Neural cell (in vitro differentiated cells): ENCODE measurements at regions not wholly inside any gene's neighbourhood (a gene's known extent, or its start where the extent isn't known, plus 50 kb on each side); places are given as distances from the start of the nearest gene placed in this dataset.
"Not testable (repeated sequence)": the region's sequence is repeated elsewhere in the genome, so short reads cannot be mapped to it uniquely, and the experiment has no call there.

Source experiments
- EZH2 ChIP-seq: fragments of 200-600, 300-800 bp; shearing (Covaris generic), sonication (generic); IDR thresholded peaks from 2 replicates; pipeline ENCODE4 v1.6.1; 2014; ENCODE audit warnings: antibody characterized with exemption, low read length, borderline replicate concordance, mild to moderate bottlenecking; ENCODE audit not compliant: insufficient read depth, poor library complexity, severe bottlenecking
- MXI1 ChIP-seq: fragments of 450-650 bp; conservative IDR thresholded peaks from 2 replicates; pipeline ENCODE4 v1.6.1; 2014; ENCODE audit warnings: antibody characterized with exemption, mild to moderate bottlenecking; ENCODE audit not compliant: poor library complexity, severe bottlenecking
- POLR2AphosphoS5 ChIP-seq: IDR thresholded peaks from 2 replicates; pipeline ENCODE4 v1.6.1; 2012
- RAD21 ChIP-seq: fragments of 450-650 bp; conservative IDR thresholded peaks from 2 replicates; pipeline ENCODE4 v1.6.1; 2014; ENCODE audit warnings: antibody characterized with exemption, mild to moderate bottlenecking, moderate library complexity
- SMC3 ChIP-seq: fragments of 450-650 bp; conservative IDR thresholded peaks from 2 replicates; pipeline ENCODE4 v1.6.1; 2014; ENCODE audit warnings: antibody characterized with exemption, mild to moderate bottlenecking, moderate library complexity; ENCODE audit not compliant: poor library complexity
- TAF1 ChIP-seq: IDR thresholded peaks from 2 replicates; pipeline ENCODE4 v1.6.1; 2012; ENCODE audit warnings: low read depth
- TF ChIP-seq, protein P1 (sequence below): fragments of 450-650 bp; IDR thresholded peaks from 2 replicates; pipeline ENCODE4 v1.5.1; 2014; ENCODE audit warnings: antibody characterized with exemption, mild to moderate bottlenecking, moderate library complexity; ENCODE audit not compliant: poor library complexity, severe bottlenecking
- TF ChIP-seq, protein P2 (sequence below): IDR thresholded peaks from 2 replicates; pipeline ENCODE4 v1.6.1; 2012; ENCODE audit warnings: borderline replicate concordance

- not testable (repeated sequence) for TF ChIP-seq POLR2AphosphoS5, EZH2, SMC3, RAD21, MXI1, TAF1
- TF ChIP-seq, protein P1, sequence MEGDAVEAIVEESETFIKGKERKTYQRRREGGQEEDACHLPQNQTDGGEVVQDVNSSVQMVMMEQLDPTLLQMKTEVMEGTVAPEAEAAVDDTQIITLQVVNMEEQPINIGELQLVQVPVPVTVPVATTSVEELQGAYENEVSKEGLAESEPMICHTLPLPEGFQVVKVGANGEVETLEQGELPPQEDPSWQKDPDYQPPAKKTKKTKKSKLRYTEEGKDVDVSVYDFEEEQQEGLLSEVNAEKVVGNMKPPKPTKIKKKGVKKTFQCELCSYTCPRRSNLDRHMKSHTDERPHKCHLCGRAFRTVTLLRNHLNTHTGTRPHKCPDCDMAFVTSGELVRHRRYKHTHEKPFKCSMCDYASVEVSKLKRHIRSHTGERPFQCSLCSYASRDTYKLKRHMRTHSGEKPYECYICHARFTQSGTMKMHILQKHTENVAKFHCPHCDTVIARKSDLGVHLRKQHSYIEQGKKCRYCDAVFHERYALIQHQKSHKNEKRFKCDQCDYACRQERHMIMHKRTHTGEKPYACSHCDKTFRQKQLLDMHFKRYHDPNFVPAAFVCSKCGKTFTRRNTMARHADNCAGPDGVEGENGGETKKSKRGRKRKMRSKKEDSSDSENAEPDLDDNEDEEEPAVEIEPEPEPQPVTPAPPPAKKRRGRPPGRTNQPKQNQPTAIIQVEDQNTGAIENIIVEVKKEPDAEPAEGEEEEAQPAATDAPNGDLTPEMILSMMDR, result not testable (repeated sequence)
- TF ChIP-seq, protein P2, sequence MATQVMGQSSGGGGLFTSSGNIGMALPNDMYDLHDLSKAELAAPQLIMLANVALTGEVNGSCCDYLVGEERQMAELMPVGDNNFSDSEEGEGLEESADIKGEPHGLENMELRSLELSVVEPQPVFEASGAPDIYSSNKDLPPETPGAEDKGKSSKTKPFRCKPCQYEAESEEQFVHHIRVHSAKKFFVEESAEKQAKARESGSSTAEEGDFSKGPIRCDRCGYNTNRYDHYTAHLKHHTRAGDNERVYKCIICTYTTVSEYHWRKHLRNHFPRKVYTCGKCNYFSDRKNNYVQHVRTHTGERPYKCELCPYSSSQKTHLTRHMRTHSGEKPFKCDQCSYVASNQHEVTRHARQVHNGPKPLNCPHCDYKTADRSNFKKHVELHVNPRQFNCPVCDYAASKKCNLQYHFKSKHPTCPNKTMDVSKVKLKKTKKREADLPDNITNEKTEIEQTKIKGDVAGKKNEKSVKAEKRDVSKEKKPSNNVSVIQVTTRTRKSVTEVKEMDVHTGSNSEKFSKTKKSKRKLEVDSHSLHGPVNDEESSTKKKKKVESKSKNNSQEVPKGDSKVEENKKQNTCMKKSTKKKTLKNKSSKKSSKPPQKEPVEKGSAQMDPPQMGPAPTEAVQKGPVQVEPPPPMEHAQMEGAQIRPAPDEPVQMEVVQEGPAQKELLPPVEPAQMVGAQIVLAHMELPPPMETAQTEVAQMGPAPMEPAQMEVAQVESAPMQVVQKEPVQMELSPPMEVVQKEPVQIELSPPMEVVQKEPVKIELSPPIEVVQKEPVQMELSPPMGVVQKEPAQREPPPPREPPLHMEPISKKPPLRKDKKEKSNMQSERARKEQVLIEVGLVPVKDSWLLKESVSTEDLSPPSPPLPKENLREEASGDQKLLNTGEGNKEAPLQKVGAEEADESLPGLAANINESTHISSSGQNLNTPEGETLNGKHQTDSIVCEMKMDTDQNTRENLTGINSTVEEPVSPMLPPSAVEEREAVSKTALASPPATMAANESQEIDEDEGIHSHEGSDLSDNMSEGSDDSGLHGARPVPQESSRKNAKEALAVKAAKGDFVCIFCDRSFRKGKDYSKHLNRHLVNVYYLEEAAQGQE, result not testable (repeated sequence)
Observed at GRCh38 chr18:57934375-57934774, 109.7 kb upstream of the NEDD4L start.
